Fibroblast of lung (primary cell): ENCODE measurements at regions not wholly inside any gene's neighbourhood (a gene's known extent, or its start where the extent isn't known, plus 50 kb on each side); places are given as distances from the start of the nearest gene placed in this dataset.

Experiments
- DNase-seq, 2 donors: peaks; one replicate each; pipeline versions ENCODE4 v3.0.0 to v3.0.0-alpha.2; 2010; ENCODE audit warnings: low read depth in 2 of 2
- H2AFZ ChIP-seq: 2 replicates; pipeline ENCODE4 v1.5.1; 2012; ENCODE audit warnings: low read length, control low read depth, inconsistent platforms
- H3K27ac ChIP-seq: 2 replicates; pipeline ENCODE4 v1.5.1; 2011; ENCODE audit warnings: low read length, control low read depth; ENCODE audit not compliant: insufficient read depth
- H3K27me3 ChIP-seq: 2 replicates; pipeline ENCODE4 v1.5.1; 2011; ENCODE audit warnings: mild to moderate bottlenecking, low read length; ENCODE audit not compliant: control insufficient read depth, insufficient read depth
- H3K36me3 ChIP-seq: 2 replicates; pipeline ENCODE4 v1.5.1; 2011; ENCODE audit warnings: low read length; ENCODE audit not compliant: control insufficient read depth, insufficient read depth
- H3K4me1 ChIP-seq: 2 replicates; pipeline ENCODE4 v1.5.1; 2011; ENCODE audit warnings: low read length; ENCODE audit not compliant: control insufficient read depth, insufficient read depth; ENCODE audit errors: extremely low read depth
- H3K4me2 ChIP-seq: 2 replicates; pipeline ENCODE4 v1.5.1; 2011; ENCODE audit warnings: low read length, control low read depth; ENCODE audit not compliant: insufficient read depth; ENCODE audit errors: extremely low read depth
- H3K4me3 ChIP-seq, 4 experiments: fragments of 200-600 bp in 1 of 4; sonication (generic) in 1 of 4; replicated peaks in 1 of 4; 2 replicates each; pipeline ENCODE4 v1.5.1; 2011 to 2016; ENCODE audit warnings: low read length in 4 of 4, low read depth in 3 of 4, mild to moderate bottlenecking in 3 of 4, control low read depth in 2 of 4, inconsistent platforms in 1 of 4, mixed read lengths in 1 of 4; ENCODE audit not compliant: insufficient read depth in 1 of 4; ENCODE audit errors: control extremely low read depth in 1 of 4
- H3K79me2 ChIP-seq: 2 replicates; pipeline ENCODE4 v1.5.1; 2012; ENCODE audit warnings: mild to moderate bottlenecking, low read length, inconsistent platforms; ENCODE audit not compliant: control insufficient read depth, insufficient read depth
- H3K9ac ChIP-seq: 2 replicates; pipeline ENCODE4 v1.5.1; 2011; ENCODE audit warnings: mild to moderate bottlenecking, low read length, control low read depth; ENCODE audit not compliant: insufficient read depth
- H3K9me3 ChIP-seq: 2 replicates; pipeline ENCODE4 v1.5.1; 2012; ENCODE audit warnings: low read depth, low read length; ENCODE audit not compliant: control insufficient read depth, insufficient read depth
- H4K20me1 ChIP-seq: 2 replicates; pipeline ENCODE4 v1.5.1; 2011; ENCODE audit warnings: low read length; ENCODE audit not compliant: control insufficient read depth, insufficient read depth; ENCODE audit errors: extremely low read depth
- EZH2 ChIP-seq: IDR thresholded peaks from 2 replicates; pipeline ENCODE4 v1.5.1; 2012; ENCODE audit warnings: low read length, control low read depth, mild to moderate bottlenecking; ENCODE audit errors: missing control alignments
- TF ChIP-seq, protein P1 (sequence below), 2 donors: IDR thresholded peaks in 1 of 2; conservative IDR thresholded peaks in 1 of 2; 1 replicate in 1 of 2; 2 replicates in 1 of 2; pipeline ENCODE4 v1.5.1; 2011 to 2012; ENCODE audit warnings: low read length in 2 of 2, control low read depth in 1 of 2, inconsistent platforms in 1 of 2, low read depth in 1 of 2, mild to moderate bottlenecking in 1 of 2

DNA sequence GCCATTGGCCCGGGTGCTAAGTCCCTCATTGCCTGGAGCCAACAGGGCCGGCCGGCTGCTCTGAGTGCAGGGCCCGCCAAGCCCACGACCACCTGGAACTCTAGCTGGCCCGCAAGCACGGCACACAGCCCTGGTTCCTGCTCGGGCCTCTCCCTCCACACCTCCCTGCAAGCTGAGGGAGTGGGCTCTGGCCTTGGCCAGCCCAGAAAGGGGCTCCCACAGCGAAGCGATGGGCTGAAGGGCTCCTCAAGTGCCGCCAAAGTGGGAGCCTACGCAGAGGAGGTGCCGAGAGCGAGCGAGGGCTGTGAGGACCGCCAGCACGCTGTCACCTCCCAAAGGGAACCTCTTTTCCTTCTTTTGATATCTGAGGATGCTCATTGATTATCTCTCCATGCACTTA is 283.4 kb downstream of the PRDM2 start:
- DNase-seq = no peak
- H3K27ac ChIP-seq = no peak overlapping the region
- no peak overlapping the region for H2AFZ ChIP-seq
- H3K4me2 ChIP-seq = no peak overlapping the region
- no peaks in the 10 kb centered on the region for H3K4me1 ChIP-seq
- no peaks in the 10 kb centered on the region for H3K27me3 ChIP-seq
- H3K79me2 ChIP-seq = no peaks in the 10 kb centered on the region
- TF ChIP-seq, protein P1, sequence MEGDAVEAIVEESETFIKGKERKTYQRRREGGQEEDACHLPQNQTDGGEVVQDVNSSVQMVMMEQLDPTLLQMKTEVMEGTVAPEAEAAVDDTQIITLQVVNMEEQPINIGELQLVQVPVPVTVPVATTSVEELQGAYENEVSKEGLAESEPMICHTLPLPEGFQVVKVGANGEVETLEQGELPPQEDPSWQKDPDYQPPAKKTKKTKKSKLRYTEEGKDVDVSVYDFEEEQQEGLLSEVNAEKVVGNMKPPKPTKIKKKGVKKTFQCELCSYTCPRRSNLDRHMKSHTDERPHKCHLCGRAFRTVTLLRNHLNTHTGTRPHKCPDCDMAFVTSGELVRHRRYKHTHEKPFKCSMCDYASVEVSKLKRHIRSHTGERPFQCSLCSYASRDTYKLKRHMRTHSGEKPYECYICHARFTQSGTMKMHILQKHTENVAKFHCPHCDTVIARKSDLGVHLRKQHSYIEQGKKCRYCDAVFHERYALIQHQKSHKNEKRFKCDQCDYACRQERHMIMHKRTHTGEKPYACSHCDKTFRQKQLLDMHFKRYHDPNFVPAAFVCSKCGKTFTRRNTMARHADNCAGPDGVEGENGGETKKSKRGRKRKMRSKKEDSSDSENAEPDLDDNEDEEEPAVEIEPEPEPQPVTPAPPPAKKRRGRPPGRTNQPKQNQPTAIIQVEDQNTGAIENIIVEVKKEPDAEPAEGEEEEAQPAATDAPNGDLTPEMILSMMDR (conservative IDR thresholded peaks at IDR 0.05 in 1 of 2, IDR thresholded peaks at IDR 0.05 in 1 of 2; ENCODE audit: low read depth in 1 of 2, low read length in 2 of 2) = no peak
- no peak for TF ChIP-seq EZH2
- no peaks in the 10 kb centered on the region for H3K9me3 ChIP-seq
- H4K20me1 ChIP-seq = no peaks in the 10 kb centered on the region
- H3K9ac ChIP-seq = no peak overlapping the region
- no peak overlapping the region for H3K4me3 ChIP-seq
- no peaks in the 10 kb centered on the region for H3K36me3 ChIP-seq

DNA sequence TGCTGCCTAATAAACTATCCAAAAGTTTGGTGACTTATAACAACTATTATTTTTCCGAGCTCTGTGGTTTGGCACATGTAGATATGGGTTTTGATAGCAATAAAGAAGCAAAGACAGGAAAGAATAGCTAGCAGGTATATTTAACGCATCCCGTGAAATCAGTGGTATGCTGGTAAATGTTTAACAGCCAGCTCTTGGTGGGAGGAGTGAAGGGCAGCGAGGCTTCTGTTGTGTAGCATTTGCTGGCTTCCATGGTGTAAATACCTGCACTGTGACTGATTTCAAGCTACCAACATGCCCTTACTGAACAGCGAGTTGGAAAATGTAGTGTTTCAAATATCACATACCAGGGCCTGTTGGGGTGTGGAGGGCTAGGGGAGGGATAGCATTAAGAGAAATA is 291.0 kb downstream of the PRDM2 start:
- no peak for DNase-seq
- TF ChIP-seq EZH2 = no peak
- TF ChIP-seq, protein P1 (conservative IDR thresholded peaks at IDR 0.05 in 1 of 2, IDR thresholded peaks at IDR 0.05 in 1 of 2; ENCODE audit: low read depth in 1 of 2, low read length in 2 of 2) = no peak

DNA sequence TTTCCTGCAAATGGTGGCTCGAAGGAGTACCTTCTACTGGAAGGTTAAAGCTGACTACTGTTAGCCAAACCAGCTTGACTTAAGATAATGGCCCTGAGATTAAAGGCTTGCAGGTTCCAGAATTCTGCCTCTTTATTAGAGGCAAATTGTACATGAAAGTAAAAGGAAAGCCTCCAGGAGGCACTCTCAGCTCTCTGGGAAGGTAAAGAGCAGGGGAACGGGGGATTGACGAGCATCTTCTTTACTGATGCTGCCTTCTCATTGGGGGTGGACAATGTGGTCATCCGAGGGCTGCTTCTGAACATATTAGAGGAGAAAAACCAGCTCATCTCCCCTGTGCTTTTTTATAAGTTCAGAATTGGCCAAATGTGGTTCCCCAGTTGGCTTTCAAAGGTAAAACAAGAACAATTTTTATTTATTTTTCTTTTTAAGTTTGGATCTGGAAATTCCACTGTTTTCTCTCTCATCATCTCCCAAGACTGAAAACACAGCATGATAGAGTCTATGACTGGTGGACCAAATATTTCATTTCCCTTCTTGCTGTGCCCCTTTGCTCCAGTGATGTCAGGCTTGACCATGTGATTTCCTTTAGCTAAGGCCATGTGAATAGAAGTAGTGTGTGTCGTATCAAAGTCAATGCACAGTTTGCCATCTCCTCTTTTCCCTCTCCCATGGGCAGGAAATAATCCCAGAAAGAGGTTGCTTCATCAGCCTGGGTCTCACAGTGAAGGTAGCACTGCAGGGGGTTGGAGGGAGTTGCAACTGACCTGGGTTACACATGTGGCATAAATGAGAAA is 292.7 kb downstream of the PRDM2 start:
- no peak overlapping the region for H3K4me3 ChIP-seq
- no peaks in the 10 kb centered on the region for H3K36me3 ChIP-seq
- no peak for TF ChIP-seq EZH2
- TF ChIP-seq, protein P1 (conservative IDR thresholded peaks at IDR 0.05 in 1 of 2, IDR thresholded peaks at IDR 0.05 in 1 of 2; ENCODE audit: low read depth in 1 of 2, low read length in 2 of 2) = no peak
- no peaks in the 10 kb centered on the region for H3K4me1 ChIP-seq
- no peak overlapping the region for H2AFZ ChIP-seq
- H3K9me3 ChIP-seq = no peaks in the 10 kb centered on the region
- no peak overlapping the region for H3K4me2 ChIP-seq
- H3K27ac ChIP-seq = no peak overlapping the region
- no peaks in the 10 kb centered on the region for H3K27me3 ChIP-seq
- H3K79me2 ChIP-seq = no peaks in the 10 kb centered on the region
- H3K9ac ChIP-seq = no peak overlapping the region
- DNase-seq = no peak
- H4K20me1 ChIP-seq = no peaks in the 10 kb centered on the region

More for the DNA sequence above, 291.0 kb downstream of the PRDM2 start:
- Histone ChIP-seq H3K9me3 (no peaks in the 10 kb centered on the region), H3K9ac (no peak overlapping the region), H3K4me1 (no peaks in the 10 kb centered on the region), H3K4me3 (no peak overlapping the region), H2AFZ (no peak overlapping the region), H3K27ac (no peak overlapping the region), H3K27me3 (no peaks in the 10 kb centered on the region), H3K79me2 (no peaks in the 10 kb centered on the region), H3K4me2 (no peak overlapping the region), H4K20me1 (no peaks in the 10 kb centered on the region), H3K36me3 (no peaks in the 10 kb centered on the region)
